MV-4-11 (cell line): ENCODE measurements at regions not wholly inside any gene's neighbourhood (a gene's known extent, or its start where the extent isn't known, plus 50 kb on each side); places are given as distances from the start of the nearest gene placed in this dataset.
"Not testable (repeated sequence)": the region's sequence is repeated elsewhere in the genome, so short reads cannot be mapped to it uniquely, and the experiment has no call there.

ENCODE experiments used
- DNase-seq: peaks from one replicate; lab custom pipeline; 2025; lab: John Stamatoyannopoulos, UW

- DNase-seq: no peak
Observed at GRCh38 chr1:78247079-78247478, 201.3 kb downstream of the GIPC2 start.

- no peak for DNase-seq
Observed at GRCh38 chr1:78250201-78250600, 204.4 kb downstream of the GIPC2 start.

GRCh38 chr1:78254517-78254916, 208.8 kb downstream of the GIPC2 start:
- DNase-seq: no peak

GRCh38 chr1:78255383-78255782, 209.6 kb downstream of the GIPC2 start:
- DNase-seq: no peak

GRCh38 chr1:78255846-78256245, 210.1 kb downstream of the GIPC2 start:
- no peak for DNase-seq

GRCh38 chr1:78263459-78263858, 217.7 kb downstream of the GIPC2 start:
- no peak for DNase-seq

- DNase-seq: no peak
Observed at GRCh38 chr1:78263946-78264345, 218.2 kb downstream of the GIPC2 start.

- DNase-seq: no peak
Observed at GRCh38 chr1:78267513-78268218, 221.9 kb downstream of the GIPC2 start.

- DNase-seq: no peak
Observed at GRCh38 chr1:78269591-78269990, 221.2 kb upstream of the PTGFR start.

GRCh38 chr1:78271423-78271822, 219.4 kb upstream of the PTGFR start:
- DNase-seq: not testable (repeated sequence)

- no peak for DNase-seq
Observed at GRCh38 chr1:78274814-78275213, 216.0 kb upstream of the PTGFR start.

- no peak for DNase-seq
Observed at GRCh38 chr1:78275456-78275855, 215.3 kb upstream of the PTGFR start.

GRCh38 chr1:78275906-78276685, 214.7 kb upstream of the PTGFR start:
- no peak for DNase-seq

- peak; percentile 92 for DNase-seq
Observed at GRCh38 chr1:78277253-78277652, 213.5 kb upstream of the PTGFR start.

GRCh38 chr1:78279051-78279450, 211.7 kb upstream of the PTGFR start:
- DNase-seq: peak; percentile 52

- no peak for DNase-seq
Observed at GRCh38 chr1:78280626-78281025, 210.1 kb upstream of the PTGFR start.

GRCh38 chr1:78281580-78281979, 209.2 kb upstream of the PTGFR start:
- DNase-seq: no peak

GRCh38 chr1:78283691-78284090, 207.1 kb upstream of the PTGFR start:
- DNase-seq: no peak

GRCh38 chr1:78284354-78284753, 206.4 kb upstream of the PTGFR start:
- no peak for DNase-seq

GRCh38 chr1:78286686-78287085, 204.1 kb upstream of the PTGFR start:
- peak; percentile 7 for DNase-seq

- no peak for DNase-seq
Observed at GRCh38 chr1:78289603-78290002, 201.2 kb upstream of the PTGFR start.

GRCh38 chr1:78291418-78291817, 199.4 kb upstream of the PTGFR start:
- no peak for DNase-seq

GRCh38 chr1:78291872-78292271, 198.9 kb upstream of the PTGFR start:
- DNase-seq: no peak

- DNase-seq: no peak
Observed at GRCh38 chr1:78292361-78292760, 198.4 kb upstream of the PTGFR start.
